ENCODE measurements at regions not wholly inside any gene's neighbourhood (a gene's known extent, or its start where the extent isn't known, plus 50 kb on each side); places are given as distances from the start of the nearest gene placed in this dataset.

DNA sequence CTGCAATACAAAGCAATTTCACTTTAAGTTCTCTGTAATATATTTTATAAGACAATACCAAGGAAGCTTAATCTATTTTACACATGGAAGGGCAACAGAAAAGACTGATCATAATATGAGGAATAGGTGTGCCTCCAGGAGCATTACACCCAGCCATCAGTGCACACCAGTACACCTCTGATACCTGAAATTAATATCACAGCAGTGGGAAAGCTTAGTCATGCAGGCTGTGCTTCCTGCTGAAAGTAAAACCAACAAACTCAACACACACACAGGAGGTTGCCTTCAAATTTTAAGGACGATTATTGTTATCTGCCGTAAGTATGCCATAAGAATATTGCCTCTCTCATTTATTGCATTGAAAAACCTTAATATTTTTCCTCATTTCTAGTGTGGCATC is 1119.1 kb upstream of the TENM4 start:
- Mint-ChIP-seq H3K4me1 (ENCODE audit: low read depth) (no peaks in the 10 kb centered on the region), H3K36me3 (ENCODE audit: low read depth) (no peaks in the 10 kb centered on the region), H3K9me3 (peaks cover 10% of the 10 kb centered on the region), H3K27me3 (ENCODE audit: low read depth) (no peaks in the 10 kb centered on the region), H3K4me3 (no peak overlapping the region), H3K27ac (no peak overlapping the region)
- DNase-seq: no peak
- CTCF ChIA-PET: no interaction called here
- intact Hi-C loops (cut with micrococcal nuclease): no loop called here

DNA sequence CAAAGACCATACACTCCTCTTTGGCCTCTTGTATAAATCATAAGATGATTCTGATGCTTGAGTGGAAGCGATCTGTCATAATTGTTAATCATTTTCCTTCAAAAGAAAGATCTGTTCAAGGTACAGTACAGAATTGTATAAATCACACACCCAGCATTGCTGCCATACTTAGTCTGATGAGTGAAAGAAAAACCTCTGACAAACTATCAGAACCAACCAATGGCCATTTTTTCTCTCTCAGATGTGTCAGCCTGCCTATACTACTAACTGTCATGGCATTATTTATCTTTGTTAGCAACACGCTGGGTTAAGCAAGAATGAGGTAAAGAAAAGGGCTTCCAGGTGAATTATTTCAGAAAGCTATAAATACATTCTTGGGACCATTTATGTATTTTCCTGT is 1112.7 kb upstream of the TENM4 start:
- H3K36me3 Mint-ChIP-seq (ENCODE audit: low read depth): no peaks in the 10 kb centered on the region
- no peak overlapping the region for H3K27ac Mint-ChIP-seq
- H3K4me3 Mint-ChIP-seq: no peak overlapping the region
- intact Hi-C loops (cut with micrococcal nuclease): no loop called here
- CTCF ChIA-PET: no interaction called here
- H3K27me3 Mint-ChIP-seq (ENCODE audit: low read depth): no peaks in the 10 kb centered on the region
- no peaks in the 10 kb centered on the region for H3K4me1 Mint-ChIP-seq (ENCODE audit: low read depth)
- no peak for DNase-seq
- peaks cover 5% of the 10 kb centered on the region for H3K9me3 Mint-ChIP-seq

DNA sequence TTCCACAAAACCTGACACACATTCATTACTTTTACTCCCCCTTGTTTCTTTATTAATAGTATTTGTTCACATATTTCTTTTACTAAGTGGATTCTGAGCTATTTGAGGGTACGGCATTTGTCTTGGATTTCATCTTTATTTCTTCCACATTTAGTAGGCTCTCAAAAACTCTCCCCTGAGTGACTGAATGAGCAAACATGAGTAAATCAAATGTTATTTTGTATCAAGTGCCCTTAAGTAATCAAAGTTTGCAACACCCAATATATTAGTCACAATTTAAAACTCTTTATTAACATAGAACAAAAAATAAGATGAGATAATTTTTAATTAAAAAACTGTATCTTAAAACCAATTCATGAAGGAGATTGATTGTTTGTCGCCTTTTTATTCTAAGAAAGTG is 1101.9 kb upstream of the TENM4 start:
- CTCF ChIA-PET: no interaction called here
- Mint-ChIP-seq H3K27ac (no peak overlapping the region), H3K27me3 (ENCODE audit: low read depth) (no peaks in the 10 kb centered on the region), H3K4me3 (no peak overlapping the region), H3K4me1 (ENCODE audit: low read depth) (no peaks in the 10 kb centered on the region), H3K9me3 (peaks cover 7% of the 10 kb centered on the region), H3K36me3 (ENCODE audit: low read depth) (no peaks in the 10 kb centered on the region)
- no peak for DNase-seq
- intact Hi-C loops (cut with micrococcal nuclease): no loop called here

DNA sequence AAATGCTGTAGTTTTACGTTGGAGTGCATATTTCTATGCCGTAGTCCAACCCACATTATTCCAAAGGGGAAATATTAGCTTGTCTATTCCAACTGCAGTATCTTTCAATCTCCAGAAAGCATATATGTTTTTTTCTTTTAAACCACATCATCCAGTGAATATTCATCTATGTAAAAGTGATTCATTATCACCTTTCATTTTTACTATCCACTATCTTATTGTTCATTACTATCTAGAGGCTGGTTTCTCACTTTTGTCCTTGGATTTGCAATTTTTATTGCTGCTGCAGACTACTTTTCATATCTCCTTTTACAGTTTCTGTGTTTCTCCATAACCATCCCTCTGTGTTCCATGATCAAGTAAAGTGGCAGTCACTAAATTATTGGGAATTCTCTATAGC is 1097.2 kb upstream of the TENM4 start:
- no peak overlapping the region for H3K4me3 Mint-ChIP-seq
- DNase-seq: no peak
- no peaks in the 10 kb centered on the region for H3K27me3 Mint-ChIP-seq (ENCODE audit: low read depth)
- H3K9me3 Mint-ChIP-seq: peaks cover 5% of the 10 kb centered on the region
- H3K4me1 Mint-ChIP-seq (ENCODE audit: low read depth): no peaks in the 10 kb centered on the region
- no peaks in the 10 kb centered on the region for H3K36me3 Mint-ChIP-seq (ENCODE audit: low read depth)
- intact Hi-C loops (cut with micrococcal nuclease): no loop called here
- CTCF ChIA-PET: no interaction called here
- H3K27ac Mint-ChIP-seq: no peak overlapping the region

DNA sequence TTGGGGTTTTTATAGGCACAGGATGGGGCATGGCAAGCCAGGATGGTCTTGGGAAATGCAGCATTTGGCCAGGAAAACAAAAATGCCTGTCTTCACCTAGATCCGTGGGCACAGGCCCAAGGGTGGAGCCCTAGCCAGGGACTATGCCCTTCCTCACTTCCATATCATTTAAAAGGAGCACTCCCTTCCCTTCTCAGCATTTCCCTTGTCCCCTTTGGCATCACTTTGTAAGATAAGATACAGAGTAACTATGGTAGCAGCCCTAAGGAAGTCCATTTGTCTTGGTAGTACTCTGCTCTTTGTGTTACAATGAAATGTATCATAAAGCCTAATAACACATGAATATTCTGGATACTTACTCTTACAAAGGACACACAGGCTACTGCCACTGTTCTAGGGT is 1092.6 kb upstream of the TENM4 start:
- no peak for DNase-seq
- H3K4me1 Mint-ChIP-seq (ENCODE audit: low read depth): no peaks in the 10 kb centered on the region
- no peak overlapping the region for H3K27ac Mint-ChIP-seq
- no peaks in the 10 kb centered on the region for H3K36me3 Mint-ChIP-seq (ENCODE audit: low read depth)
- H3K4me3 Mint-ChIP-seq: no peak overlapping the region
- CTCF ChIA-PET: no interaction called here
- intact Hi-C loops (cut with micrococcal nuclease): no loop called here
- H3K9me3 Mint-ChIP-seq: peaks cover 9% of the 10 kb centered on the region
- H3K27me3 Mint-ChIP-seq (ENCODE audit: low read depth): no peaks in the 10 kb centered on the region

DNA sequence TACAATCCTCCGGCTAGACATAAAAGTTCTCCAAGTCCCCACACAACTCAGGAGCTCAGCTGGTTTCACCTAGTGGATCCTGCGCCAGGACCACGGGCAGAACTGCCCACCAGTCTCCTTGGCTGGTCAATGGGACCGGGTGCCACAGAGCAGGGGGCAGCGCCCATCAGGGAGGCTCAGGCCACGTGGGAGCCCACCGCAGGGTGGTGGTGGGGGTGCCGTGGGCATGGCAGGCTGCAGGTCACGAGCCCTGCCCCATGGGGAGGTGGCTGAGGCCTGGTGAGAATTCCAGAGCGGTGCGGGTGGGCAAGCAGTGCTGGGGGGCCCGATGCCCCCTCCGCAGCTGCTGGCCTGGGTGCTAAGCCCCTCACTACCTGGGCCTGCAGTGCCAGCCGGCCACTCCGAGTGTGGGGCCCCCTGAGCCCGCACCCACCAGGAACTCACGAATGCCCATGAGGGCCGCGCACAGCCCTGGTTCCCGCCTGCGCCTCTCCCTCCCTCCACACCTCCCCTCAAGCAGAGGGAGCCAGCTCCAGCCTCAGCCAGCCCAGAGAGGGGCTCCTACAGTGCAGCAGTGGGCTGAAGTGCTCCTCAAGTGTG is 1091.9 kb upstream of the TENM4 start:
- no peak overlapping the region for H3K27ac Mint-ChIP-seq
- H3K9me3 Mint-ChIP-seq: peaks cover 12% of the 10 kb centered on the region
- no peaks in the 10 kb centered on the region for H3K27me3 Mint-ChIP-seq (ENCODE audit: low read depth)
- DNase-seq: no peak
- no peaks in the 10 kb centered on the region for H3K4me1 Mint-ChIP-seq (ENCODE audit: low read depth)
- intact Hi-C loops (cut with micrococcal nuclease): no loop called here
- no peak overlapping the region for H3K4me3 Mint-ChIP-seq
- CTCF ChIA-PET: no interaction called here
- no peaks in the 10 kb centered on the region for H3K36me3 Mint-ChIP-seq (ENCODE audit: low read depth)

DNA sequence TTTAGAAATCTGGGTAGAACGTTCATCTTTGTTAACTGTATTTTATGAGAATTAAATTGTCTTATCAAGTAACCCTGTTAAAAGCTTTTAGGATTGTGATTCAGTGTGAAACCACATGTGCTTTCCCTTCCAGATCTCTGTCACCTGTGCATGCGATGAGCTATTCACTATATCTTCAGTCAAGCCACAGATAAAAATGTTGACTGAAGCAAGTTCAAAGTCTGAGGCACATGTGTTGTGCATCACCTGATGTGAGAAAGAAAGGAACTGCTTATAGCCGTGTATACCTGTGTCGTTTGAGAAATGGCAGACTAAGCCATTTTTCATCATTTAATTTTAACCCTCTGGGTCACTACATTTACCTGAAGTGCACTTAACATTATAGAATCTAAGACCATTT is 1088.9 kb upstream of the TENM4 start:
- DNase-seq: no peak
- no peaks in the 10 kb centered on the region for H3K36me3 Mint-ChIP-seq (ENCODE audit: low read depth)
- no peak overlapping the region for H3K27ac Mint-ChIP-seq
- CTCF ChIA-PET: no interaction called here
- no peak overlapping the region for H3K4me3 Mint-ChIP-seq
- H3K4me1 Mint-ChIP-seq (ENCODE audit: low read depth): no peaks in the 10 kb centered on the region
- intact Hi-C loops (cut with micrococcal nuclease): no loop called here
- peaks cover 13% of the 10 kb centered on the region for H3K9me3 Mint-ChIP-seq
- H3K27me3 Mint-ChIP-seq (ENCODE audit: low read depth): no peaks in the 10 kb centered on the region

DNA sequence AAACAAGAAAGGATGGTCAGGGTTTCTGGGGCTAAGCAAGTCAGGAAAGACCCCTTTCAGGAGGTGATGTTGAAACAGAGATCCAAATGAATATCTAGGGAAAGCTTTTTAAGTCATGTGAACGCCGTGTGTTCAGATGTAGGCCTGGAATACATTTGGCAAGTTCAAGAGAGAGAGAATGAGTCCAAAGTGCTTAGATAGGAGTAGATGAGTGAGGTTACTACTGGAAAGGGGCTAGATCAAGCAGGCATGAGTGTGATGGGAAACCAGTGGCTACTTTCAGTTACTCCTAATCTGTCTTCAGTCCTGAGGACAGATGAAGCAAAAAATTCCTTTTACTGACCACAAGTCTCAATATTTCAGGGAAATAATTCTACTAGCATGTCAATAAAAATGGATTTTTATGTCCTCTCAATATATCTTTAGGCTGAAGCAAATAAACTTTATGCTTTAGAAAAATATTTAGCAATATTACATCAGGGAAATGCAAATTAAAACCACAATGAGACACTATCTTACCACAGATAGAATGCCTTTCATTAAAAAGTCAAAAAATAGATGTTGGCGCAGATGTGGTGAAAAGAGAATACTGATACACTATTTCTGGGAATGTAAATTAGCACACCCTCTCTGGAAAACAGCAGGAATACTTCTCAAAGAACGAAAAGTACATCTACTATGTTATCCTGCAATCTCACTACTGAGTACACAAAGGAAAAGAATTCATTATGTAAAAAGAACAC is 1085.0 kb upstream of the TENM4 start:
- no peak for DNase-seq
- Mint-ChIP-seq H3K4me3 (no peak overlapping the region), H3K27ac (no peak overlapping the region), H3K27me3 (ENCODE audit: low read depth) (no peaks in the 10 kb centered on the region), H3K36me3 (ENCODE audit: low read depth) (no peaks in the 10 kb centered on the region), H3K9me3 (peaks cover 7% of the 10 kb centered on the region), H3K4me1 (ENCODE audit: low read depth) (no peaks in the 10 kb centered on the region)
- intact Hi-C loops (cut with micrococcal nuclease): no loop called here
- CTCF ChIA-PET: no interaction called here

DNA sequence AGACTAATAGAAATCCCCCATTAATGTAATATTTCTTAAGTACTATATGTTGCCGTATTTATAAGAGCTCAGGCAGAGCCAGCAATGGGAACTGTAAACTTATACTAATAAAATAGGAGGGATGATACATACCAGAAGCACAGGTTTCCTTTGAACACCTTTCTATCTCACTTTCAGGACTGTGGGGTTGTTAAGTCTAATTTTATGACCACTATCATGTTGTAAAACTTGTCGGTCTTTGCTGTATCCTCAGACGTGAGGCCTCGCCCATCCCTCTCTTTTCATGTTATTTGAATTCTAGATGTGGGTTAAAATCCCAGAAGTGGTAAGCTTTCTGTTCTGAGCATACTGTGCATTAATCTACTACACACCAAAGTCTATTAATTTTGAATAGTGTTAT is 1083.5 kb upstream of the TENM4 start:
- H3K27ac Mint-ChIP-seq: no peak overlapping the region
- H3K9me3 Mint-ChIP-seq: peaks cover 7% of the 10 kb centered on the region
- CTCF ChIA-PET: no interaction called here
- H3K4me1 Mint-ChIP-seq (ENCODE audit: low read depth): no peaks in the 10 kb centered on the region
- intact Hi-C loops (cut with micrococcal nuclease): no loop called here
- H3K36me3 Mint-ChIP-seq (ENCODE audit: low read depth): no peaks in the 10 kb centered on the region
- no peak for DNase-seq
- H3K27me3 Mint-ChIP-seq (ENCODE audit: low read depth): no peaks in the 10 kb centered on the region
- H3K4me3 Mint-ChIP-seq: no peak overlapping the region

DNA sequence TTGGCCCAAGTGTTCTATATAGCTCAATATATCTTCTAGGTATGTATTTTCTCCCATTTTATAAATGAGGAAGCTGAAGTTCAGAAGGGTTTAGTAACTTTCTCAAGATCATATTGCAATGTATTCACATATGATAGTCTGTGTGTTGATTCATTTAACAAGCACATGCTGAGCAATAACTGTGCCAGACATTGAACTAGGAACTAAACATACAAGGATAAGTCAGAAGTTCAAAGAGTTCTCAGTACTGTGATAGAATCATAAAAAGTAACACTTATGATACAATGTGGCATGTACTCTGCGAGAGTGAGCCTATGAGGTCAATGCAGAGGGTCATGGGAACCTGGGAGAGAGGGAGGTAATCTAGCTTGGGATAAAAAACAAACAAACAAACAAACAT is 1082.2 kb upstream of the TENM4 start:
- no peak overlapping the region for H3K4me3 Mint-ChIP-seq
- intact Hi-C loops (cut with micrococcal nuclease): no loop called here

DNA sequence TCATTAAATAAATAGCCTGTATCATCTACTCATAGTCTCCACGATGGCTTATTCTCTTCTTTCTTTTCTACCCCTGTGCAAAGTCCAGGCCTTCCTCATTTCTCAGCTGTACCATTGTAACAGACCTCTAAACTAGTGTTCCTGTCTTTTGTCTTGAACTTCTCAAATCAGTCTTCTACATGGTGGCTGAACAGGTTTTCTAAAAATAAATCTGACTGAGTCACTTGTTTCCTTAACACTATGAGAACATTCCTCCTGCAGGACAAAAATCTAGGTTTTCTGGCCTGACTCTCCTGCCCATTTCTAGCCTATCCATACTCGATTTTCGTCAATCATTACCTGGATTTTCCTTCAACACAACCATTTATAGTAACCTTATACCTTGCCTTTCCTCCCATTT is 1080.8 kb upstream of the TENM4 start:
- peaks cover 5% of the 10 kb centered on the region for H3K9me3 Mint-ChIP-seq
- H3K27ac Mint-ChIP-seq: no peak overlapping the region
- no peaks in the 10 kb centered on the region for H3K36me3 Mint-ChIP-seq (ENCODE audit: low read depth)
- no peak overlapping the region for H3K4me3 Mint-ChIP-seq
- intact Hi-C loops (cut with micrococcal nuclease): no loop called here
- DNase-seq: no peak
- H3K27me3 Mint-ChIP-seq (ENCODE audit: low read depth): no peaks in the 10 kb centered on the region
- no peaks in the 10 kb centered on the region for H3K4me1 Mint-ChIP-seq (ENCODE audit: low read depth)
- CTCF ChIA-PET: no interaction called here

More for the DNA sequence above, 1082.2 kb upstream of the TENM4 start:
- CTCF ChIA-PET: no interaction called here
- Mint-ChIP-seq H3K9me3 (peaks cover 3% of the 10 kb centered on the region), H3K27ac (no peak overlapping the region), H3K36me3 (ENCODE audit: low read depth) (no peaks in the 10 kb centered on the region), H3K27me3 (ENCODE audit: low read depth) (no peaks in the 10 kb centered on the region), H3K4me1 (ENCODE audit: low read depth) (no peaks in the 10 kb centered on the region)
- DNase-seq: no peak

DNA sequence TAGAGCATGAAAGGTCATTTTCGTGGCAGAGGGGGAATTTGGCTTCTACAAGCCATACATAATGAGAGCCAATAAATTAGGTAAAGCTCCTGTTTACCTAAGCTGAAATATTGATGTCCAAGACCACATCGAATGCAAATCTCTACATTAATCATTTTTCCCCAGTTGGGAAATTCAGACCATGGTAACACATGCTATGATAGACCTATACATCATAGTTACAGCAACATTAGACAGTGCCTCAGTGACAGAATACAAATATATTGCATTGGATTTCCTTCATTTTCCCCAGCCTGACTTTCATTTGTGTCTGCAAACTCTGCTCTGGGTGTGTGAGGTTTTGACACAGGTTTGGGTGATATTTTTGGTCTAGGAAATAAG is 1079.7 kb upstream of the TENM4 start:
- no peak for DNase-seq
- H3K4me1 Mint-ChIP-seq (ENCODE audit: low read depth): no peaks in the 10 kb centered on the region
- H3K9me3 Mint-ChIP-seq: peaks cover 3% of the 10 kb centered on the region
- H3K36me3 Mint-ChIP-seq (ENCODE audit: low read depth): no peaks in the 10 kb centered on the region
- H3K4me3 Mint-ChIP-seq: no peak overlapping the region
- intact Hi-C loops (cut with micrococcal nuclease): no loop called here
- H3K27ac Mint-ChIP-seq: no peak overlapping the region
- CTCF ChIA-PET: no interaction called here
- H3K27me3 Mint-ChIP-seq (ENCODE audit: low read depth): no peaks in the 10 kb centered on the region

DNA sequence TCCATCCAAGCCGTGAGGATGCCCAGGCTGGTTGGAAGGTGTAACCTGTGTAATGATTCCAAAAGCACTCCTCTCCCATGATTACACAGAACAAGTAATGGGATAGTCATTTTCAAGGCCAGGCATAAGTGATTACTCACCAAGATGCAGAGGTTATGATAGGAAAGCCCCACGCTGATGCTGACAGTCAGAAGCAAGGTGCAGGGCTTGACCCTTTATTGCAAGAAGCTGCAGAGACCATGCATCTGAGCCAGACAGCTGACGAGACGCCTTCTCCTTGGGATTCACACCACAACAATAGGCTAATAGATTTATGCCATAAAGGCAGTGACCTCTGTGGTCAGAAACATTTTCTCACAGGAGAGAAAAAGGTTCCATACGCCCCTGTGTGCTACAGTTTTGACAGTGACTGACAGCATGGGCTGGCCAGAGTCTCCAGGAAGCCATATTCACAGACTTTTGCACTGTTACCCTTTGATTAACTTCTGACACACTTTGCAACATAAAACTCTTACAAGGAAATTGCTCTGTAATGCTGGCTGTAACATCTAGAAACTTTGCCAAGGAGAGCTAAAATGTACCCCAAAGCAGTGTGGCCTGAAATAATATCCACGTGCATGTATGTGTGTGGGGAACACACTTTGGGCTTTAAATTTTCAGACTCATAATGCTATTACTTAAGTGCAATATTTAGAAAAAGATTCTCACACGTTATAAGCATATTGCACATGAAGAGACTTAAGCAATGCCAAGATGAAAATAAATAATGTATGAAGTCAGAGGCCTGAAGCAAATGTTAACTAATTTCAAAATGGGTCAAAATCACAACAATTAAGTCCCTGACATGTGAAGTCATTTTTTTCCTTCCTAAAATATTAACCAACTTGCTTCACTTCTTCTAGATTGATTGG is 1079.0 kb upstream of the TENM4 start:
- intact Hi-C loops (cut with micrococcal nuclease): no loop called here
- H3K4me1 Mint-ChIP-seq (ENCODE audit: low read depth): no peaks in the 10 kb centered on the region
- CTCF ChIA-PET: no interaction called here
- DNase-seq: no peak
- H3K27me3 Mint-ChIP-seq (ENCODE audit: low read depth): no peaks in the 10 kb centered on the region
- H3K27ac Mint-ChIP-seq: no peak overlapping the region
- H3K4me3 Mint-ChIP-seq: no peak overlapping the region
- peaks cover 2% of the 10 kb centered on the region for H3K9me3 Mint-ChIP-seq
- no peaks in the 10 kb centered on the region for H3K36me3 Mint-ChIP-seq (ENCODE audit: low read depth)
